Type B pancreatic cell (in vitro differentiated cells): ENCODE measurements at regions not wholly inside any gene's neighbourhood (a gene's known extent, or its start where the extent isn't known, plus 50 kb on each side); places are given as distances from the start of the nearest gene placed in this dataset.

Source experiments
- DNase-seq: peaks from one replicate; pipeline ENCODE4 v3.0.0; 2021; ENCODE audit warnings: mixed read lengths; ENCODE audit not compliant: unreplicated experiment; ENCODE audit errors: extremely low spot score
- H3K27ac Mint-ChIP-seq: 2 replicates; pipeline ENCODE4 v1.8.0; 2021; ENCODE audit warnings: mild to moderate bottlenecking, mixed read lengths
- H3K27me3 Mint-ChIP-seq: 2 replicates; pipeline ENCODE4 v1.8.0; 2021; ENCODE audit warnings: mixed read lengths
- H3K36me3 Mint-ChIP-seq: 2 replicates; pipeline ENCODE4 v1.8.0; 2021; ENCODE audit warnings: mixed read lengths
- H3K4me1 Mint-ChIP-seq: one replicate; pipeline ENCODE4 v1.8.0; 2021; ENCODE audit warnings: mixed read lengths; ENCODE audit not compliant: unreplicated experiment
- H3K4me3 Mint-ChIP-seq: 2 replicates; pipeline ENCODE4 v1.8.0; 2021; ENCODE audit warnings: mild to moderate bottlenecking, mixed read lengths
- H3K9me3 Mint-ChIP-seq: 2 replicates; pipeline ENCODE4 v1.8.0; 2021; ENCODE audit warnings: mixed read lengths
- TF ChIP-seq, protein P1 (sequence below): fragments of 200-600 bp; sonication (generic); conservative IDR thresholded peaks from 2 replicates; pipeline ENCODE4 v1.5.0; 2021; ENCODE audit warnings: antibody characterized with exemption, mild to moderate bottlenecking

DNA sequence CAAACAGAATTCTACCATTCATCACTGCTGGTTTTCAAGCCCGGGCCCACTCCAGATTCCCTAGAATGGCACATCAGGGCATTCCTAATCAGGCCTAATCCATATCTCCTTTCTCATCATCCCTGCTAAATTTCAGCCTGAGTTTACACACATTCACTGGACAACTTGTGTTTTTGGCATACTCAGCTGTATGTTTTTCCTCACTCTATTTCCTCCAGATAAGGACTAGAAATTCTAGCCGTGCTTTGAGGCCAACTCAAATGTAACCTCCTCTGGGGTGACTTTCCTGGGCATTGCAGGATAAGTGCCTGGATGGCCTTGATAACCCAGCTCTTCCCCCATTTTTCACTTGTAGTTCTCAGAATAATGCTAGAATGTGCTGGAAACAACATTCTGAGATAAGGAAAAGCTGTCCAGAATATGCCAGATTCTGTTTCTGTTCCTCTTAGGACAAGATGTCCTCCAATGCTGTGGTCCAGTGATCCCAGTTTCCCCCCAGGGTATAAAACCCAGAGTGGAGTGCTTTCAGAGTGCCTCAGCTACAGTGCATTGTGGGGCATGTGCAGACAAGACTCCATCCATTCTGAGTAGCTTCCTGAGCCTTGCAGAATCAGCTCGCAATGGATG is 66.9 kb upstream of the CLDN10 start:
- Mint-ChIP-seq H3K9me3 (no peaks in the 10 kb centered on the region), H3K36me3 (no peaks in the 10 kb centered on the region), H3K4me3 (no peak overlapping the region), H3K4me1 (no peaks in the 10 kb centered on the region), H3K27me3 (no peaks in the 10 kb centered on the region), H3K27ac (no peak overlapping the region)
- DNase-seq = no peak
- TF ChIP-seq, protein P1, sequence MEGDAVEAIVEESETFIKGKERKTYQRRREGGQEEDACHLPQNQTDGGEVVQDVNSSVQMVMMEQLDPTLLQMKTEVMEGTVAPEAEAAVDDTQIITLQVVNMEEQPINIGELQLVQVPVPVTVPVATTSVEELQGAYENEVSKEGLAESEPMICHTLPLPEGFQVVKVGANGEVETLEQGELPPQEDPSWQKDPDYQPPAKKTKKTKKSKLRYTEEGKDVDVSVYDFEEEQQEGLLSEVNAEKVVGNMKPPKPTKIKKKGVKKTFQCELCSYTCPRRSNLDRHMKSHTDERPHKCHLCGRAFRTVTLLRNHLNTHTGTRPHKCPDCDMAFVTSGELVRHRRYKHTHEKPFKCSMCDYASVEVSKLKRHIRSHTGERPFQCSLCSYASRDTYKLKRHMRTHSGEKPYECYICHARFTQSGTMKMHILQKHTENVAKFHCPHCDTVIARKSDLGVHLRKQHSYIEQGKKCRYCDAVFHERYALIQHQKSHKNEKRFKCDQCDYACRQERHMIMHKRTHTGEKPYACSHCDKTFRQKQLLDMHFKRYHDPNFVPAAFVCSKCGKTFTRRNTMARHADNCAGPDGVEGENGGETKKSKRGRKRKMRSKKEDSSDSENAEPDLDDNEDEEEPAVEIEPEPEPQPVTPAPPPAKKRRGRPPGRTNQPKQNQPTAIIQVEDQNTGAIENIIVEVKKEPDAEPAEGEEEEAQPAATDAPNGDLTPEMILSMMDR = no peak

DNA sequence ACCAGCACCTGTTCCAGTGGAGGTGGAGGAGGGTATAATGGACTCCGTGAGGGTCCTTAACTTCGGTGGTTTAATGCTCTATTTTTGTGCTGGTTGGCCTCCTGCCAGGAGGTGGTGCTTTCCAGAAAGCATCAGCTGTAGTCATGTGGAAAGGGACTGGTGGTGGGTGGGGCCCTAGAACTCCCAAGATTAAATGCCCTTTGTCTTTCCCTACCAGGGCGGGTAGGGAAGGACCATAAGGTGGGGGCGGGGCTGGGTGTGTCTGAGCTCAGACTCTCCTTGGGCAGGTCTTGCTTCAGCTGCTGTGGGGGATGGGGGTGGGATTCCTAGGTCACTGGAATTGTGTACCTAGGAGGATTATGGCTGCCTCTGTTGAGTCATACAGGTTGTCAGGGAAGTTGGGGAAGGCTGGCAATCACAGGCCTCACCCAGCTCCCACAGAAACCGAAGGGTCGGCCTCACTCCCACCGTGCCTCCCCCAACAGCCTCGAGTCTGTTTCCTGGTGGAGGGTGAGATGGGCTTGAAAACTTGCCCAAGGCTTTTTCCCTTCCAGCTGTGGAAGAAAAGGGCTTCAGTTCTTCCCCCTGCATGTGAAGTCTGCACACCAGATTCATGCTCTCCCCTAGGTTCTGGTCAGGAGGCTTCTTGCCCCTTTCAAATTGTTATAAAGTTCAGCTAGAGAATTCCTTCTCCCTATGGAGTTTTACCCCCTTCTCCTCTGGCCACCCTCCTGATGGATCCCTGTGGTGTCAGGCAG is 60.3 kb upstream of the CLDN10 start:
- Mint-ChIP-seq H3K4me3 (no peak overlapping the region), H3K27me3 (no peaks in the 10 kb centered on the region), H3K4me1 (no peaks in the 10 kb centered on the region), H3K27ac (no peak overlapping the region), H3K36me3 (no peaks in the 10 kb centered on the region), H3K9me3 (peaks cover 16% of the 10 kb centered on the region)
- TF ChIP-seq, protein P1 = no peak
- no peak for DNase-seq

DNA sequence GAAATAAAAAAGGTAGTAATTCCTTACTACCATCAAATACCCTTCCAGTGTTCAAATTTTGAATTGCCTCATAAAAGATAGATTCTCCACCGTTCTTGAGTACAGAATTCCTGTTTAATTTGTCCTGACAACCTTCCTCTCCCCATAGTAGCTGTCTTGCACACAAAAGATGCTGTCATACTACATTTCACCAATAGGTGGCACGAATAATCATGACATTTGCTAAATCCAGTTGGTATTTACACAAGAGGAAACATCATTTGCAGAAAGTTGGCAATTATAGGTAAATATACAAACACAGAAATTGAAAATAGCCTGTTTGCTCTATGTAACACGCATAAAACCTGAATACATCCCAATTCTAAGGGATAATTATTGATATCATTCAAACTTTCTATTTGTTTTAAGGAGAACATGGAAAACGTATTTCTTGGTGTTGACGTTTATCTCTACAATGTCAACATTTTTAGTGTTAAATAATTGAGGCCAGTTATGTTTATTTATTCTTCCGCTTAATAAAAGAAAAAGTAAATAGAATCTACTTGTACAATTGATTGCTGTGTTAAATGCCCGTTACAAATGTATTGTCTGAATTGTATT is 58.3 kb upstream of the CLDN10 start:
- peaks cover 4% of the 10 kb centered on the region for H3K27me3 Mint-ChIP-seq
- H3K9me3 Mint-ChIP-seq = peaks cover 16% of the 10 kb centered on the region
- TF ChIP-seq, protein P1 = peak; percentile 80
- no peak overlapping the region for H3K27ac Mint-ChIP-seq
- H3K4me3 Mint-ChIP-seq = no peak overlapping the region
- H3K4me1 Mint-ChIP-seq = no peaks in the 10 kb centered on the region
- no peak for DNase-seq
- no peaks in the 10 kb centered on the region for H3K36me3 Mint-ChIP-seq

DNA sequence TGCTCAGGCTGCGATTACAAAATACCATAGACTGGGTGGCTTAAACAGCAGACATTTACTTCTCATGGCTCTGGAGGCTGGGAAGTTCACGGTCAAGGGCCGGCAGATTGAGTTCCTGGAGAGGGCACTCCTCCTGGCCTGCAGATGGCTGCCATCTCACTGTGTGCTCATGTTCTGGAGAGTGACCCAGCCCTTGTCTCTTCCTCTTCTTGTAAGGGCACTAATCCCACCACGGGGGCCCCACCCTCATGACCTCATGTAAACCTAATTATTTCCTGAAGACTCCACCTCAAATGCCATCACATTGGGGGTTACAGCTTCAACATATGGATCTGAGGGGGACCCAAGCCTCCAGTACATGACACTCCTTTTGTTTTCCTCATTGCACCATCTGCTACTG is 56.0 kb upstream of the CLDN10 start:
- no peak for DNase-seq
- Mint-ChIP-seq H3K9me3 (peaks cover 21% of the 10 kb centered on the region), H3K4me1 (no peaks in the 10 kb centered on the region)

DNA sequence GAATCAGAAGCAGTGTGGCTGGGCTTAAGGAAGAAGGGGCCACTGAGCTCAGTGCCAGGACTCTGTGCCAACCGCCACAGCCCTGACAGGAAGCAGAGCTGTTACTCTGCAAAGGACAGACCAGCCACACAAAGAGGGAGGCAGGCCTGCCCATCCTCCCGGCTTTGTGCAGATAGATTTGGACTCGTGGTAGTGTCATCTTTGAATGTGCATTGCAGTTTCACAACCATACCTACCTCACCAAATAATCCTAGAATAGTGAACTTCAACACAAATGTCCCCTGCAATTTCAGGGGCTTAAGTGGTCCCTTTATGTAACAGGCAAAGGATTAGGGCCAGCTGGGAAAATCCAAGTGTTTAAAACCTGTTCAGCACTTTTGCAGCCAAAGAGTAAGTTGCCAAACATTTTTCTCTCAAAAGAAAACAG is 55.1 kb upstream of the CLDN10 start:
- TF ChIP-seq, protein P1 = no peak
- no peak overlapping the region for H3K4me3 Mint-ChIP-seq
- H3K27ac Mint-ChIP-seq = no peak overlapping the region
- peaks cover 21% of the 10 kb centered on the region for H3K9me3 Mint-ChIP-seq
- peaks cover 4% of the 10 kb centered on the region for H3K27me3 Mint-ChIP-seq
- no peaks in the 10 kb centered on the region for H3K4me1 Mint-ChIP-seq
- DNase-seq = no peak
- H3K36me3 Mint-ChIP-seq = no peaks in the 10 kb centered on the region

More for the DNA sequence above, 56.0 kb upstream of the CLDN10 start:
- H3K27ac Mint-ChIP-seq = no peak overlapping the region
- no peak overlapping the region for H3K4me3 Mint-ChIP-seq
- H3K27me3 Mint-ChIP-seq = peaks cover 4% of the 10 kb centered on the region
- TF ChIP-seq, protein P1 = no peak
- H3K36me3 Mint-ChIP-seq = no peaks in the 10 kb centered on the region
